HUDEP-2 (cell line): ENCODE measurements at regions not wholly inside any gene's neighbourhood (a gene's known extent, or its start where the extent isn't known, plus 50 kb on each side); places are given as distances from the start of the nearest gene placed in this dataset.

ENCODE experiments used
- DNase-seq, 76 experiments: peaks; one replicate each; lab custom pipeline; 2025; ENCODE audit not compliant: unreplicated experiment in 76 of 76; lab: John Stamatoyannopoulos, UW

DNA sequence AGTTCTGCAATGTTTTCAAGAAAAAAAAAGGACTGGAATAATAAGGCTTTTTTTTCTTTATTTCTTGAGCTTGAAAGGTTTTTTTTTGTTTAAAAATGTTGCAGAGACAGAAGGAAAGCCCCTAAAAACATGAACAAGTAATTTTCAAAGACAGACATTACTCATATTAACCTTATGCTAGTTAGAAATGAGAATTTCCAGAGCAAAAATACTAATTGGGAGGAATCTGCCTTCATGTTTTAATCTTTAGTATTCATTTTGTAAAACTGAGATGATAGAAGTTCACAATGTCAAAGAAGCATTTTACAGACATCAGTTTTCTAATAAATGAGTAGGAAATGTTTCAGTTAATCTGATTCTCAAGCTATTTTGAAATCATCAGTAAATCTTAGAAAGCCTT, 1805.3 kb downstream of the PCDH7 start:
- DNase-seq, result no peak

DNA sequence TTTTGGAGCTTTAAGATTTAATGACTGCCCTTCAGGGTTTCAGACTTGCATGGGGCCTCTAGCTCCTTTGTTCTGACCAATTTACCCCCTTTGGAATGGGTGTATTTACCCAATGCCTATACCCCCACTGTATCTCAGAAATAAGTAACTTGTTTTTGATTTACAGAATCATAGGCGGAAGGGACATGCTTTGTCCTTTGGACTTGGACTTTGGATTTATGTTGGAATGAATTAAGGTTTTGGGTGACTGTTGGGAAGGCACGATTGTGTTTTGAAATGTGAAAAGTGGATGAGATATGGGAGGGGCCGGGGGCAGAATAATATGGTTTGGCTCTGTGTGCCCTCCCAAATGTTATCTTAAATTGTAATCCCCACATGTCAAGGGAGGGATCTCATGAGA, 1824.7 kb downstream of the PCDH7 start:
- DNase-seq, result no peak

DNA sequence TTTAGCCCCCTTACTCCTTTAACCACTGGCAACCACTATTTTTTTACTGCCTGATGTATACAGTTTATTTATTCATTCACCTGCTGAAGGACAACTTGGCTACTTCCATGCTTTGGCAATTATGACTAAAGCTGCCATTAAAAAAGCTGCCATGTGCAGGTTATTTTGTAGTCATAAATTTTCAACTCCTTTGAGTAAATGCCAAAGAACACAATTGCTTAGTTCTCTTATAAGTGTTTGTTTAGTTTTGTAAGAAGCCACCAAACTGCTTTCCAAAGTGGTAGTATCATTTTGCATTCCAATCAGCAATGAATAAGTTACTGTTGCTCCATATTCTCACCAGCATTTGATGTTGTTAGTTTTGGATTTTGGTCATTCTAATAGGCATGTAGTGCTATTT, 1831.8 kb downstream of the PCDH7 start:
- no peak for DNase-seq

DNA sequence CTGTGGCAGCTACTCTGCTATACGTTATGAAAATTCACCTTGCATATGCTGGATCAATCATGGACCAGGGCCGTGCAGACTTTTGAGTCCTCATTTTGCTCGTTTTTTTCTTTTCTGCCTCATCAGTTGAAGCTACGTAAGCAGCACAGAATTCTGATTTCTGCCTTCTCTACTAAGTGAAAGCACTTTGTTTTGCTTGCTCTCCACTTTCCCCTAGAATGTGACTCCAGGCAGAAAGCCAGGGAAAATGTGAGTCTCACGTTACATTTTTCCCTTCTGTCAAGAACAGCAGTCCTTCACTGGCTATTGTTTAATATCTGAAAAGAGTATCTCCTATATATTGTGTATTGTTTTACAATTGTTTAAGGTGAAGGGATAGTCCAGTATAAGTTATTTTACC, 1840.1 kb downstream of the PCDH7 start:
- no peak for DNase-seq

DNA sequence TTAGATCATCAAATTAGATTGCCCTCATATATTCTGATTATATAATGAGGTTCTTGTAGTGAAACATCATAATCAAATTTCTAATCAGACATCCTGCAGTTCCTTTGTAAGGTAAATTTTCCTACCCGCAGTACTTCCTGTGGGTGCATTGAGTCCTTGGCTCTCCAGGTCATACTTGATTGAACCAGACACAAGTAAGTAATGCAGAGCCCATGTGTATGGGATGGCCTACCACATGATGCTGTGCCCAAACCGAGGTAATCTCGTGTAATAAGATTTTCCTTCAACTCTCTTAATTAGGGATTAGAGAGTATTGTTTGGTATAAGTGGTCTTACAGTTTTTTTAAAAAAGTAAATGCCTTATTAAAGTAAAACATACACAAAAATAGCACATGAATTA, 1841.8 kb downstream of the PCDH7 start:
- no peak for DNase-seq

DNA sequence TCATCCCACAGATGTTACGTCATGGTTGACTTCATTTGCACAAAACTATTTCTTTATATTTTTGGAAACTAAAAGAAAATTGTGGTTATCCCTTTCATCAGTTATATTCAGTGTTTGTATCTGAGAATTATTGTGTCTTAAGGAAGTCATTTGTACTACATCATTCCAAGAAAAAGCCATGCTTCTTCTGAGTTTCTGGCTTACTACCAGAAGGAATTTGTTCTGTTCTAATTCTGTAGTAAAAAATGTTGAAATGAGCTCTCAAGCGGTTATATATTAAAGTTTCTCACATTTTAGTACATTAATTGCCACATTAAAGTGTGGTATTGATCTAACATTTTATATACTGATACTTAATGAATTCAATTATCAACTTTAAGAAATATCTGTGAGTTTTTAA, 1844.5 kb downstream of the PCDH7 start:
- DNase-seq, result no peak

DNA sequence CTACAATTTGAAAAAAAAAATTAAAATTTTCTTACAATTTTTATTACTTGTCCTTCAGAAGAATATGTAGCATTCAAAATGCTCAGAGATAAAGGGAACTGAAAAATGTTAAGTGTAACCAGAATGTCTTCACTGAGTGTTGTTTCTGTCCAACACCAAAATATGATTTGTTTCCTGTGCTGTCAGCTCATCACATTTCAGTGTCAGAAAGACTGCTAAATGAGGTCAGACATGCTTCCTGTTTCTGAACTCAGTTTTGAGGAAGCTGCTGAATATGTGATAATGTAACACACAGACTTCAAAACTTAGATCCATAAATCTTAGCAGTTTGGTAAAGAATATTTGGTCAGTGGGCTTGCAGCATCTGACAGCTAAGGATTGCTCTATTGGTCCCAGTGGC, 1849.7 kb downstream of the PCDH7 start:
- no peak for DNase-seq

DNA sequence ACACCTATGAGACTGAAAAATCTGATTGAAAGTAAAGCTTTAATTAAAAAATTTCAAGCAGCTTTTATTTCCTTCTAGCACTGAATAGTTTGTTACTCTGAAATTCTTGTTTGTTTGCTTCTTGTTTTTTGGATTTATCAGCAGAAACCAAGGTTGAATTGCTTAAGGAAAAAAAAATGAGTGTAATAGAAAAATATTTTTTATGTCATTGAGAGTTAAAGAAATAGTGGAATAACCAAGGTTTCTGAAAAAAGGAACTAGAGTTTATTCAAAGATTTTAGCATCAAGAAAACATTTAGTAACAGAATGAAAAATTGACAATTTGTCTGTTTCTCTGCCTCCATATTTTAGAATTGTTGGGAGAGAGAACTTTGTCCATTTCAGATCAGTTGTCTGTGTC, 1852.2 kb downstream of the PCDH7 start:
- no peak for DNase-seq

DNA sequence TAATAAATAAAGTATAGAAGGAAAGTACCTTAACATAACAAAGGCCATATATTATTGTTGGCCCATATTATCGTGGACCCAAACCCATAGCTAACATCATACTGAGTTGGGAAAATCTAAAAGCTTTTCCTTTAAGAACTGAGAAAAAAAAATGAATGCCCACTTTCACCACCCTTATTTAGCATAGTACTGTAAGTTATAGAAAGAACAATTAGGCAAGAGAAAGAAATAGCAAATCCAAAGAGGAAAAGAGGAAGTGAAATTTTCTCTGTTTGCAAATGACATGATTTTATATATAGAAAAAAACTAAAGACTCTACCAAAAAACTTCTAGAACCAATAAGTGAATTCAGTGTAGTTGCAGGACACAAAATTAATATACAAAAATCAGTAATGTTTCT, 1854.6 kb downstream of the PCDH7 start:
- no peak for DNase-seq

DNA sequence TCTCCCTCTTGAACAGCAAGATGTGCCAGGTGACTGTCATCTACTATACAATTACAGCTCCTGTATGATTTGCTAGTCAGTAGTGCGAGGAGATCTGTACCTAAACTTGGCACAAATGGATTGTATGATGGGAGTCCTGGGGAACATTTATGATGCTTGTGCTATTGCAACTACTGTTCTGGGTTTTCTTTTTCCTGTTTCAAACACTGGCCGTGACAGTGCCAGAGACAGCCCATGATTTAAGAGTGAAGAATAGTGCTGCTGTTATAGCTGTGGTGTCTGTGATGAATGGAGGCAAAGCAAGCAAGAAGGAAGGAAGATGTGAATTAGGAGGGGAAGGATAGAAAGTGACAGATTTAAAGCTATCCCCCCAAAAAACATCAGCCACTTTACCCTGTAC, 1868.9 kb downstream of the PCDH7 start:
- no peak for DNase-seq

DNA sequence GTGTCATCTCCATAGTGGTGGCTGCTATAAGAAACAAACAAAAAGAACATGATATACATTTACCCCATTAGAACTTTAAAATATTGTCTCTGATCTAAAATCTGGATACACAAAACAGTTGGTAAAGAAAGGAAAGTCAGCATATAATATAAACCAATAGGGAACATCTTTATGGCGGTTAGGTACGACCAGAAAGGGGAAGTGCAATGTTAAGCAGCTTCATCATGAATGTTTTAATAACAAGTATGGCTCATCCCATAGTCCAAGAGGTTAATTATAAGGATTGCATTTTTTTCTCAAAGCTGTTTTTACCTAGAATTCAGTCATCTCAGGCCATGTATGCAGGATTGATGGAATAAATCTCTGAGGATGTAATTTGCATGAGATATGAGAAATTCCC, 1869.7 kb downstream of the PCDH7 start:
- DNase-seq, result no peak

DNA sequence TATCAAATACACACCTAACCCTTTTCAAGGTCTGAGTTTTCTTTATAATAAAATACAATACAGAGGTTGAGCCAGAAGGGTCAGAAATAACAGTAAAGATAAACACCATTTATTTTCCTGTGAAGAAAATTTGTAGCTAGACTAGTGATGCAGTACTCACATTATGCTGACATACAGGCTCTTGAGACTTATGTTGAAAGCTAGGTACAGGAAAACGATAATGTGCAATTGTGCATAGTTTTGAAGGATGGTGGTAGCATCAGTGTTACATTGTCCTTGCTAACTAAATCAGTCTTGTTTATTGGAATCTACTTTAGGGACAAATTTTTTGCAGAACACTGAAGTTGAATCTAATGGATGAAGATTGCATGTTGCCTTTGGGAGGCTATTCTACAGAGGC, 1877.2 kb downstream of the PCDH7 start:
- DNase-seq, result no peak

DNA sequence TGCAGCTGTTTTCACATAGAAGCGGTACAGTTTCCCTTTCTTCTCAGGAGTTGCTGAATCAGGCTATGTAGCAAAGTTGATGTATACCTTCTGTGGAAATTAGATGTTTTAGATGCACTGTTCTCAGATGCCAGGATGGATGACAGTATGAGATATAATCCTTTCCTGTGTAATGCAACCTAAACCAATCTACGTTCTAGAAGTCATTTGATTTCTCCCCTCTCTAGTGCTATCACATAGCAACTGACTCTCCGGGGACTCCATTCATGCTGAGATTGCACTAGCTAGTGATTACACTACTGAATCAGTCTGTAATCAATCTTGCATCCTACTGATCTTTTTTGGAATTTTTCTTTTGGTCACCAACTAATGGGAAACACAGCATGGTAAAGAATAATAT, 1881.7 kb downstream of the PCDH7 start:
- DNase-seq, result no peak

DNA sequence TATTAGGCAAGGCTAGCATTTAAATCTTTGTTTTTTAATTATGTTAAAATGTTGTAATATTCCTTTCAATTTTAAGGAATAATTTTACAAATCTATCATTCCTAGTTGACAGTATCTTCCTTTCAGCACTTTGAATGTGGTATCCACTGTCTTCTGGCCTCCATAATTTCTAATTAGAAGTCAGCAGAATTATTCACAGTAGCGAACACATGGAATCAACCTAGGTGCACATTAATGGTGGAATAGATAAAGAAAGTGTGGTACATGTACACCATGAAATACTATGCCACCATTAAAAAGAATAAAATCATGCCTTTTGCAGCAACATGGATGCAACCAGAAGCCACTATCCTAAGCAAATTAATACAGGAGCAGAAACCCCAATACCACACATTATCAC, 1887.8 kb downstream of the PCDH7 start:
- DNase-seq, result no peak

DNA sequence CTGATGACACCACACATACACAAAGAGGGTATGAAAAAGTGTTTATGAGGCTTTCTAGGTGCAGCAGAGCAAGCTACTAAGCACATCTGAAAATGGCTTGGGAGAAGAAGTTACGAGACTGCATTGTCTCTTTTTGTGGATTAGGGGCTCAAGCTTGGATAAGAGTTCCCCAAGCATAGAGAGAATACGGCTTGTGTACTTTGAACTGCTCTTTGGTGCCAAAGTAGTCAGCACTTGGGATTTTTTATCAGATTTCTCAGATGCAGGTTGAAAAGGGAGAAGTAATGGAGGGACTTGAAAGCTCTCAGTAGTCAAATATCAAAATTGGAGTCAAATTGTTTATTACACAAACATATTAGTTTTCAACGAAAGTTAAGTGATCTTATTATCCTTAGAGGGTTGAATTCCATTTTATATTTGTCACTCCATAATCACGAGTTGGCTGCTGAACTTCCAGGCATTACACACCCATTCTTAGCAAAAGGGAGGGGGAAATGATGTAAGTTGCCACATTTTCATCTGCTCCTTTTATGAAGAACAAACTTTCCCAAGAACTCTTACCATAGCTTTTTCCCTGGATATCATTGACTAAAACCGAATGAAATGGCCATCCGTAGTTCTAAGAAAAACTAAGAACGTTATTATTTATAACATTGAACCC, 1904.9 kb downstream of the PCDH7 start:
- no peak for DNase-seq

DNA sequence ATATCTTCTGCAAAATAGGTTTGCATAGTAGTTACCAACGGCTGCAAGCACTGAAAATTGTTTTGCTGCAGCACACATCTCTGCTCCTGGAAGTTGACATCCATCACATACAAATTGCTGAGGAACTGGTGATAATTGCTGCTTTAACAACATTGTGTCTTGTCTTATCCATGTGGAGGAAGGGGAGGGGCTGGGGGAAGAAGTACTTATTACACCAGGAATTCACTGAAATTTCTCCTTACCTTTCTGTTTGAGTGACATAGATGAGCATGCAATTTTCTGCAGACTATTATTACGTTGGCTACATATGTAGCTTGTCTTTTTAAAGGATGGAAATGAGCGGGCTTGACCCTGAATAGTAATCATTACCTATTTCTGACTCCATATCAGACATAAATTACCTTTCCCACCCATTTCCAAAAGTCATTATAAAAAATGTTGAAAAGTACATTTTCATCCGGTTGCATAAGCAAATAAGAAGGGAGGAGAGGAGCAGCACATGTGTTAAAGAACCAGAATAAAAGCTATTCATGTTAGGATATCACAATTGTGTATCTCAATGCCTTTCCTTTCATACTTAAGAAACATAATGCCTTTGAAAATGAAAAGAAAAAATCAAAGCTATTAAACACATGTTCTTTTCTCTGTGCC, 1905.6 kb downstream of the PCDH7 start:
- no peak for DNase-seq

DNA sequence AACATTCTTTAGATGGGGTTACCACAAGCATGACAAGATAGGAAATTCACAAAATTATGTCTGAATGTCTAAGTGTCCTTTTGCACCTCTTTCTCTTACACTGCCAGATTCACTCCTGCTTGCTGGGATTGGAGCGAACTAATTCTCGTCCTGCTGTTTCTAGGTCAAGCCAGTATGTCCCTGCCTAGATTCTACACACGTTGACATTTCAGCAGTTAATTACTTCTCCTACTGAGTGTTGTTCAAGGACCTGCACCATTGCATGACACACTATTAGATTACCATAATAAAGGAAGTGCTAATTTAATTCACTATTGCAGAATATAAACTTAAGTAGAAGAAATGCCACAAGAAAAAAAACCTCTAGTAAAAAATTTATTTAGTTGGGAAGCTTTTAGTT, 1911.7 kb downstream of the PCDH7 start:
- DNase-seq, result no peak

DNA sequence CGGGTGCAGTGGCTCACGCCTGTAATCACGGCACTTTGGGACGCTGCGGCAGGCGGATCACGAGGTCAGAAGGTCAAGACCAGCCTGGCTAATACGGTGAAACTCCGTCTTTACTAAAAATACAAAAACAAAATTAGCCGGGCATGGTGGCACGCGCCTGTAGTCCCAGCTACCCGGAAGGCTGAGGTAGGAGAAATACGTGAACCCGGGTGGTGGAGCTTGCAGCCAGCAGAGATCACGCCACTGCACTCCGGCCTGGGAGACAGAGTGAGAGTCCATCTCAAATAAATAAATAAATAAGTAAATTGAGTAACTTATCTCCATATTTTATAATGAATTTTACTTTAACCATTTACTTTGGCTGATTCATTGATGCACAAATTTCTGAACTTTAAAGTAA, 1913.3 kb downstream of the PCDH7 start:
- DNase-seq, result no peak

DNA sequence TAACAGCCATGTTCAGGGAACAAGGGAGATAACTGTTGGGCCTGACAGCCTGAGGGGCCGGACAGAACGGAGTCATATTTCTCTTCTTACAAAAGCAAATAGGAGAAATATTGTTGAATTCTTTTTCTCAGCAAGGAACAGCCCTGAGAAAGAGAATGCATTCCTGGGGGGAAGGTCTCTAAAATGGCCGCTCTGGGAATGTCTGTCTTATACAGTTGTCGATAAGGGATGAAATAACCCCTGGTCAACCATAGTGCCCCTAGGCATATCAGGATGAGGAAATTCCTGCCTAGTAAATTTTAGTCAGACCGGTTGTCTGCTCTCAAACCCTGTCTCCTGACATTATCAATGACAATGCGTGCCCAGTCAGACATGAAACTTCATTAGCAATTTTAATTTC, 1925.5 kb downstream of the PCDH7 start:
- DNase-seq, result no peak

DNA sequence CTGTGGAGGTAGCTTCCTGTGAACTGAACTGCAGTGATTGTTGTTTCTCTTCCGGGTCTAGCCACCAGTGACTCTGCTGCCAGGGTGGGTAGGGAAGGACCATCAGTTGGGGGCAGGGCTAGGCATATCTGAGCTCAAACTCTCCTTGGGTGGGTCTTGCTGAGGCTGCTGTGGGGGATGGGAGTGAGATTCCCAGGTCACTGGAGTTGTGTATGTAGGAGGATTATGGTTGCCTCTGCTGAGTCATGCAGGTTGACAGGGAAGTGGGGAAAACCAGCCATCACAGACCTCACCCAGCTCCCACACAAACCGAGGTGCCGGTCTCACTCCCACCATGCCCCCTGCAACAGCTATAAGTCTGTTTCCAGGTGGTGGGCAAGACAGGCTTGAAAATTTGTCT, 1937.8 kb downstream of the PCDH7 start:
- no peak for DNase-seq

DNA sequence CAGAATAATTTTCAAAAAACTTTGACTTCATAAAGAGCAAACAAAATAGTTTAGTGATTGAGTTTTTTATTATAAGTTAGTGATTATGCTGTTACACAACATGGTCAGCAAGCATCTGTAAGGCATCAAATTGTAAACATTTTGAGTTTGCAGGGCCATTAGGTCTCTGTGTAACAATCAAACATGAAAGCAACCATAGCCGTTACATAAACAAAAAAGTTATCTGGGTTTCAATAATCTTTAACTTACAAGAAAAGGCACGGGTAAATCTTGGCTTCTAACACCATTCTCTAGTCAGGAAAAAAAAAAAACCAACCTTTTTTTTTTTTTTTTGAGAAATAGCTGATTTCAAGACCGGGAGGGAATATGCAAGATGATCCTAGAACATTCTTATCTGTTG, 1941.1 kb downstream of the PCDH7 start:
- DNase-seq, result no peak

DNA sequence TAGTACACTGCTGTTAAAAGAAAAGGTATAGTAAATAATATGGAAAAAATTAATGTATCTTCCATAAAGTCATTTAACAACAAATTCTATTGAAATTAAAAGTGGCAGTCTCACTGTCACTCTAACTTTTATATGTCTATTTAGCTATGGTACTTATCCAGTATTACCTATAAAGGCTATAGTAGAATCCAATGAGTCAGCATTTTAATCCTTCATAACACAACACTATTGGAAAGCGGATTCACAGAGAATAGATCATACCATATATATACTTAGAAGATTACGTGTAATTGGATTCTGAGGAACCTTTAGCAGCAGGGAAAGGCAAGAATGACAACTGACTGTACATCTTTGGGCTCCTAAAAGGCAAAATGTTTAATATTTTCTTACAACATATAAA, 1942.6 kb downstream of the PCDH7 start:
- DNase-seq, result no peak

DNA sequence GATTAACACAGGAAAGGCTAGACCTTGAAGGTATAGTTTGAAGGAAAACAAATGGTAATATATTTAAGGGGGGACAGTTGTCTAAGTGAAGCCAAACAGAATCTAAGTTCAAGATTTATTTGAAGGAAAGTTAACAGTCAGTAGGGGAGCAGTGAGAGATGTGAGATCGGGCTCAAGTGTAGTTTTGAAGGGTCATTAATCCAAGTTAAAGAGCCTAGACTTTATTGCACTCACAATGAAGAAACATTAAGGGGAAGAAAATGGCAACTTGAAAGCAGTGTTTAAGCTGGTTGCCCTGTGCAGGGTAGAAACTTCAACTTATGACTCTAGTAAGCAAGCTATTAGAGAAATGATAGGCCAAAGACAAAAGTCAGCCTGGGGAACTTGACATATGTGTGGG, 1952.2 kb downstream of the PCDH7 start:
- DNase-seq, result no peak
